Progenitor cell of endocrine pancreas (in vitro differentiated cells): ENCODE measurements at regions not wholly inside any gene's neighbourhood (a gene's known extent, or its start where the extent isn't known, plus 50 kb on each side); places are given as distances from the start of the nearest gene placed in this dataset.
A peak's percentile ranks its signal among the peaks of the same experiment; 100 is the strongest.
"Not testable (repeated sequence)": the region's sequence is repeated elsewhere in the genome, so short reads cannot be mapped to it uniquely, and the experiment has no call there.

Source experiments
- DNase-seq: peaks from one replicate; pipeline ENCODE4 v3.0.0; 2021; ENCODE audit warnings: low spot score; ENCODE audit not compliant: unreplicated experiment
- H3K27ac Mint-ChIP-seq: 2 replicates; pipeline ENCODE4 v1.8.0; 2021; ENCODE audit warnings: mild to moderate bottlenecking, moderate library complexity, mixed read lengths
- H3K27me3 Mint-ChIP-seq: 2 replicates; pipeline ENCODE4 v1.8.0; 2021; ENCODE audit warnings: mixed read lengths
- H3K36me3 Mint-ChIP-seq: 2 replicates; pipeline ENCODE4 v1.8.0; 2022; ENCODE audit warnings: mixed read lengths; ENCODE audit not compliant: insufficient read depth
- H3K4me1 Mint-ChIP-seq: 2 replicates; pipeline ENCODE4 v1.8.0; 2021; ENCODE audit warnings: low read depth, mixed read lengths
- H3K4me3 Mint-ChIP-seq: 2 replicates; pipeline ENCODE4 v1.8.0; 2021; ENCODE audit warnings: low read depth, mild to moderate bottlenecking, moderate library complexity, mixed read lengths
- H3K9me3 Mint-ChIP-seq: 2 replicates; pipeline ENCODE4 v1.8.0; 2021; ENCODE audit warnings: low read depth, mixed read lengths
- TF ChIP-seq, protein P1 (sequence below): fragments of 200-600 bp; sonication (generic); IDR thresholded peaks from one replicate; pipeline ENCODE4 v1.5.0; 2021; ENCODE audit warnings: antibody characterized with exemption, mild to moderate bottlenecking; ENCODE audit not compliant: unreplicated experiment

DNA sequence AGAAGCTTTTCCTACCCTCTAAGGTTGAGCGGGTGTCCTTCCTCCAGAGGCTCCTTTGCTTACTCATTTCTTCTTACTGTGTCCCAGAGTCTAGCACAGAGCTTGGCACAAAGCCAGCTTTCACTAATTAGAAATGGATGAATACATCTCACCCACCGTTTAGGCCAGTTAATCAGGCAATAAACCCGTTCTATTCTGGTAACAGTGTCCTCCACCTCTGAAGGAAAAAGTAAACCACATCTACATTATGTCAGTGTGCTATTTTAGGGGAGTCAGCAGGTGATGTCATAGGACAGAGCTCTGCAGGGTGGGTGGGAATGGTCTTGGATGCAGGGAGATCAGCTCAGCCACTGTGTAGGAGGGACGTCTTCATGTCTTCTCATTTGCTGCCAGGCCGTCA, 109.2 kb downstream of the OSTF1 start:
- no peaks in the 10 kb centered on the region for H3K36me3 Mint-ChIP-seq
- no peak for DNase-seq
- H3K9me3 Mint-ChIP-seq, result no peaks in the 10 kb centered on the region
- H3K27ac Mint-ChIP-seq, result no peak overlapping the region
- TF ChIP-seq, protein P1, sequence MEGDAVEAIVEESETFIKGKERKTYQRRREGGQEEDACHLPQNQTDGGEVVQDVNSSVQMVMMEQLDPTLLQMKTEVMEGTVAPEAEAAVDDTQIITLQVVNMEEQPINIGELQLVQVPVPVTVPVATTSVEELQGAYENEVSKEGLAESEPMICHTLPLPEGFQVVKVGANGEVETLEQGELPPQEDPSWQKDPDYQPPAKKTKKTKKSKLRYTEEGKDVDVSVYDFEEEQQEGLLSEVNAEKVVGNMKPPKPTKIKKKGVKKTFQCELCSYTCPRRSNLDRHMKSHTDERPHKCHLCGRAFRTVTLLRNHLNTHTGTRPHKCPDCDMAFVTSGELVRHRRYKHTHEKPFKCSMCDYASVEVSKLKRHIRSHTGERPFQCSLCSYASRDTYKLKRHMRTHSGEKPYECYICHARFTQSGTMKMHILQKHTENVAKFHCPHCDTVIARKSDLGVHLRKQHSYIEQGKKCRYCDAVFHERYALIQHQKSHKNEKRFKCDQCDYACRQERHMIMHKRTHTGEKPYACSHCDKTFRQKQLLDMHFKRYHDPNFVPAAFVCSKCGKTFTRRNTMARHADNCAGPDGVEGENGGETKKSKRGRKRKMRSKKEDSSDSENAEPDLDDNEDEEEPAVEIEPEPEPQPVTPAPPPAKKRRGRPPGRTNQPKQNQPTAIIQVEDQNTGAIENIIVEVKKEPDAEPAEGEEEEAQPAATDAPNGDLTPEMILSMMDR, result no peak
- no peak overlapping the region for H3K4me3 Mint-ChIP-seq
- no peaks in the 10 kb centered on the region for H3K4me1 Mint-ChIP-seq
- peaks cover 2% of the 10 kb centered on the region for H3K27me3 Mint-ChIP-seq

DNA sequence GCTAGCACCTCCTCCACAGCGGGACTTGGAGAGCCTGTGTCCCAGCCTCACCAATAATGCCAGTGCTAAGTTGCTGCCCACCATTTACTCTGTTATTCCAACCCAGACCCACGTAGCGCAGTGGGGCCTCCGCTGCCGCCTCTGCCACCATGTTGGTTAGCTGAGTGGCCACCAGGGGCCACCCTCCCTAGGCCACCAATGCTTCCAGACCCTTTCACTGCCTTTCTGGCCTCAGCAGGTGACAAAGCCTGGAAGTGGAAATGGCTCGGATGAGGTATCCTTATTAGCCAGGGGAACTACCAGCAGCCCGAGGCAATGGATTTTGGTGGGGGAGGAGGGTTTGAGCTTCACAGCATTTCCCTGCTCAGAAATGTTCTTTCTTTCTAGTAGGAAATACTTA, 110.1 kb downstream of the OSTF1 start:
- H3K27me3 Mint-ChIP-seq, result peaks cover 2% of the 10 kb centered on the region
- DNase-seq, result no peak
- TF ChIP-seq, protein P1, result peak; percentile 35

DNA sequence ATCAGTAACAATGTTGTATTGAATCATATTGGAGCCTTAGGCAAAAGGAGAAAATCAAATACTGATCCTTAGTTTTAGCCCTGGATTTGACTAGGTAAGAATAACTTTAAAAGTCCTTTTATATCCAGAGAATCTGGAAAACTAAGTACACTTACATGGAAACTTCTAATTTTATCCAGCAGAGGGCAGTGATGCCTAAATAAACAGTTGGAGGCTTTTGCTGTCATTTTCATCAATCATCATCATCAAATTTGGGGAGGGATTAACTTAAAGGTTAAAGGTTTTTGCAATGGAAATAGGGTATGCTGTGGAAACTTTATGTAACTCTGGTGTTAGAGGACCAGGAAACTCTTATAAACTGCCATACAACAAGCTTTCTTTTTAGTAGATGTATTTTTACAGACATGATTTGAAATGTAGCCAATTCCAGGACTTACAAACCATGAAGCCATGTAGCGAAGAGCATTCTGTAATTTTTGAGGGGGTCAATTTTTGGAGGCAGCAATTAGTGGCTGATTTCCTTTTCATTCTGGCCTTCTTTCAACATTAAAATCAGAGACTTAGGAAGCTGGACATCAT, 112.7 kb downstream of the OSTF1 start:
- no peaks in the 10 kb centered on the region for H3K36me3 Mint-ChIP-seq
- no peak for DNase-seq
- no peaks in the 10 kb centered on the region for H3K27me3 Mint-ChIP-seq
- no peaks in the 10 kb centered on the region for H3K9me3 Mint-ChIP-seq
- H3K27ac Mint-ChIP-seq, result no peak overlapping the region
- no peak overlapping the region for H3K4me3 Mint-ChIP-seq
- H3K4me1 Mint-ChIP-seq, result no peaks in the 10 kb centered on the region
- TF ChIP-seq, protein P1, result peak; percentile 79

More for the DNA sequence above, 110.1 kb downstream of the OSTF1 start:
- Mint-ChIP-seq H3K4me1 (no peaks in the 10 kb centered on the region), H3K4me3 (no peak overlapping the region), H3K9me3 (no peaks in the 10 kb centered on the region), H3K36me3 (no peaks in the 10 kb centered on the region), H3K27ac (no peak overlapping the region)

DNA sequence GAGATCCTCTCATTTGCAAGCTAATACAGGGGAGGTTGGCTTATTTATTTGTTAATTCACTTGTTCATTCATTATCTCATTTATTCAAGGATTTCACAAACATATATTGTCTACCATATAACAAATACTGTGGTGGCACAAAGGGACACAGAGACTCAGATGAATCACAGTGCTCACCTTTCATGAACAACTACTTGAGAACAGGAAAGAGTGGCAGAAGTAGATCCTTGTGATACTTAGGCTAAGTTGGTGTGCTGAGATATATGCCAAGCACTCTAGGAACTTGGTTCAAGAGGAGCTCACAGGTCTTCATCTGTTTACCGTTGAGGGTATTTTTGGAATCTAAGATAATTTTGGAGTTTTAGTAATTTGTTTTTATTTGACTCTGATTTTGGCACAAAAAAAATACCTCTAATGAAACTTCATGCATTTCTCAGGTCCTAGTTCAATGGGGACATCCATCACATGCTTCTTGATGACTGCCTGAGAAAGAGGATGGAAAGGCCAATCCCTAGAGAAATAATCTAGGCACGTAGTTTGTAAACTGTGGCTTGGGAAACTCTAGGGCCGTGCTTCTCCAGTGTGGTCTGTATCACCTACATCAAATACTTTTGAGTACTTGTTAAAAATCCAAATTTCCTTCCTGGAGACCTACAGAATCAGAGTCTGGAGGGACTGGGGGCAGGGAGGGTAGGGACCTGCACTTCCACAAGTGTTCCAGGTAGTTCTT, 113.3 kb downstream of the OSTF1 start:
- no peak overlapping the region for H3K4me3 Mint-ChIP-seq
- no peaks in the 10 kb centered on the region for H3K9me3 Mint-ChIP-seq
- no peaks in the 10 kb centered on the region for H3K36me3 Mint-ChIP-seq
- TF ChIP-seq, protein P1, result no peak
- no peaks in the 10 kb centered on the region for H3K4me1 Mint-ChIP-seq
- no peak for DNase-seq
- no peaks in the 10 kb centered on the region for H3K27me3 Mint-ChIP-seq
- no peak overlapping the region for H3K27ac Mint-ChIP-seq

DNA sequence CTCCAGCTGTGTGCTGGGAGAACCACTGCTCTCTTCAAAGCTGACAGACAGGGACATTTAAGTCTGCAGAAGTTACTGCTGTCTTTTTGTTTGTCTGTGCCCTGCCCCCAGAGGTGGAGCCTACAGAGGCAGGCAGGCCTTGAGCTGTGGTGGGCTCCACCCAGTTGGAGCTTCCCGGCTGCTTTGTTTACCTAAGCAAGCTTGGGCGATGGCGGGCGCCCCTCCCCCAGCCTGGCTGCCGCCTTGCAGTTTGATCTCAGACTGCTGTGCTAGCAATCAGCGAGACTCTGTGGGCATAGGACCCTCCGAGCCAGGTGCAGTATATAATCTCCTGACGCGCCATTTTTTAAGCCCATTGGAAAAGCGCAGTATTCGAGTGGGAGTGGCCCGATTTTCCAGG, 119.7 kb downstream of the OSTF1 start:
- H3K4me3 Mint-ChIP-seq, H3K9me3 Mint-ChIP-seq, H3K4me1 Mint-ChIP-seq, DNase-seq, H3K27me3 Mint-ChIP-seq, H3K27ac Mint-ChIP-seq, H3K36me3 Mint-ChIP-seq: not testable (repeated sequence)

DNA sequence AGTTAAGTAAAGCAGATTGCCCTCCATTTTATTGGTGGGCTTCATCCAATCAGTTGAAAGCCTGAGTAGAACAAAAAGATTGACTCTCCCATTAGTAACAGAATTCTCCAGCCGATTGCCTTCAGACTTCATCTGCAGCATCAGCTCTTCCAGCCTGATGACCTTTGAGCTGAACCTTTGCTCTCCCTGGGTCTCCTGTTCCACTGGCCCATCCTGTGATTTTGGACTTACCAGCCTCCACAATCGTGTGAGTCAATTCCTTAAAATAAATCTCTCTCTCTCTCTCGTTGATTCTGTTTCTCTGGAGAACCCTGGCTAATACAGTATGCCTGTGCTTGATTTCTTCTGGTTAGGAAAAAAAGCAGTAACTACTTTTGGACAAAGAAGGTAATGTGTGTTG, 121.9 kb downstream of the OSTF1 start:
- no peak overlapping the region for H3K4me3 Mint-ChIP-seq
- no peak for DNase-seq
- TF ChIP-seq, protein P1, result no peak
- no peaks in the 10 kb centered on the region for H3K9me3 Mint-ChIP-seq
- no peak overlapping the region for H3K27ac Mint-ChIP-seq
- no peaks in the 10 kb centered on the region for H3K27me3 Mint-ChIP-seq
- peaks cover 9% of the 10 kb centered on the region for H3K4me1 Mint-ChIP-seq
- H3K36me3 Mint-ChIP-seq, result no peaks in the 10 kb centered on the region
